GM21717 (cell line): ENCODE measurements at regions not wholly inside any gene's neighbourhood (a gene's known extent, or its start where the extent isn't known, plus 50 kb on each side); places are given as distances from the start of the nearest gene placed in this dataset.
A peak's percentile ranks its signal among the peaks of the same experiment; 100 is the strongest.

Experiments used
- ATAC-seq: cut with Tn5 transposase; IDR thresholded peaks from one replicate; pipeline ENCODE4 v1.9.1; 2021; ENCODE audit warnings: mild to moderate bottlenecking, moderate library complexity; ENCODE audit not compliant: unreplicated experiment

GRCh38 chr12:85352016-85352415, 72.0 kb downstream of the ALX1 start:
- ATAC-seq, result no peak

DNA sequence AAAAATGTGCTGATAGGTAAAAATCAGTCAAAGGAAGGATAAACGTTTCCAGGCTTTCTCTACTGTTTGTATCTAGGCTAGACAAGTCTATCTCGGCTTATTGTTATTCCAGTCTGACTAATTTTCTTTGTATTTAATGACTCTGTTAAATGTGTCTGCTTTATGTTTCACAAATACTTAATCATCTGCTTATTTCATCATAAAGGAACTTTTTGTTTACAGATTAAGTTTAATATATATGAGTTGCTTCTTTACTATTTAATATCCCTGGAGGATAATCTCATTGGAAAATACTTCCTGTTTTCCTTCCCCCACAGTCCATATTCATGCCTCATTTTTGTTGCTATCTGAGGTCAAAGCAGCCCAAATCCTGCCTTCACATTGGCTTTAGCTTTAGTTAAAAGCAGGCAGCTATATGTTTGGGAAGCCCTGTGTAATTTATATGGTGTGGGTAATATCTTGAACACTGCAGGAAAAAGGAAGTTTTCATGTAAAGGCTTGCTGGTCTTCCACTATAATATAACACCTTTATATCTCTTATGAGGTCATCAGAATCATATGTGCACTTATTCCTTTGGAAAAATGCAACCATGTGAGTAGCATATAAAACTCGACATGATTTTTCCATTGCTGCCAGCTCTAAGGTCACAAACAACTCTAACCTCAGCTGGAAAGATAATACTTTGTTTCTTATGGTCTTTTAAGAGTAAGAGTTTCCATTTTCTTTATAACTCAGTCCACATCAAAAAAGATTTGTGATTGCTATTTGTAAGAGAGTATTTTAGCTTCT, 76.8 kb downstream of the ALX1 start:
- no peak for ATAC-seq

- no peak for ATAC-seq
Measured at GRCh38 chr12:85357609-85358008, 77.6 kb downstream of the ALX1 start.

- no peak for ATAC-seq
Measured at GRCh38 chr12:85358715-85359114, 78.7 kb downstream of the ALX1 start.

GRCh38 chr12:85363382-85364190, 83.6 kb downstream of the ALX1 start:
- no peak for ATAC-seq

DNA sequence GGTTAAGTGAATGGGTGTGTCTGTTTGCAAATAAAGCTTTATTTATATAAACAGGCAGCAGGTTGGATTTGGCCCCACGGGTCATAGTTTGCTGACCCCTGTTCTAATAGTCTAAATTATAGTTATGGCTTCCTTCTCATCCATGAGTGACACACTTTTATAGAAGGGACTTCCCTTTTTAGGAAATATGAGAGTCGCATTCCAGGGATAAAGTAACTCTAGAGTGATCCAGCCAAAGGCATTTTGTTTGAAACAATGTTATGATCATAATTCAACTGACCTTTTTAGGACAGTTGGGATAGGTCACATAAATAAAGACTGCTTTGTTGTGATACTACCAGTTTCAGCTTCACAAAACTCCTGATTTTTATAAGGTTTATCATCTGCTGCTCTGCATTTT, 87.9 kb downstream of the ALX1 start:
- ATAC-seq, result no peak

DNA sequence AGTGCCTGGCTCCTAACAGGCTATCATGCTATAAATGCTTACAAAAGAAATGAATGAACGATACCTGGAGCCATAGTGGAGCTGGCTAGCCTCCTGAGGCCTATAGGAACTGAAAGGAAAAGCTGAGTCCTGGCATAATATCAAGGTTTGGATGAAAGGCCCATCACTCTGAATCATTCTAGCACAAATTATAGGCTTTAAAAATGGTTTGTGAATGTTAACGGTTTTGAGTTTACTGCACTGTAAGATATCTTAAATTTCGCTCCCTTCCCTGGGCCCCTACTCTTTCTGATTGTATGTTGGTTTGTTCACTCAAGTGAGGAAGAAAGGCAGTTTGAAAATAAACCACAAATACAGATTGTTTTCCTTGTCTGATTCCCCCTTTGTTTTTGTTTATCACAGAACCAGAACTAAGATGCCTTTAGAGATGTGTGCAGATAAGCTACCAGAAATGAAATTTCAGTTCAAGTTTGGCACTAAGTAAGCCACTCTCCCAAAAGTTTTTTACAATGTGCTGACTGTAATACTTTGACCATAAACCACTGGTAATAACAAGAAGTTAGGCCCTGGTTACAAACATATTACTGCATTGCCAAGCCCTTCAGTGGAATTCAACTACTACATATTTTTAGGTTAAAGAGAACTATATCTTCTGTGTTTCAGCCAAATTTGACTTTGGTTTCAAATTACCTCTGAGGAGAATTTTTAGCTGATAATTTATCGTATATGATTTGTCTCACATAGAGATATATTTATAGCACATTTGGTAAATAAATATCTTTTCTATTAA, 89.5 kb downstream of the ALX1 start:
- ATAC-seq, result no peak

- ATAC-seq, result no peak
Measured at GRCh38 chr12:85373045-85373444, 93.0 kb downstream of the ALX1 start.

DNA sequence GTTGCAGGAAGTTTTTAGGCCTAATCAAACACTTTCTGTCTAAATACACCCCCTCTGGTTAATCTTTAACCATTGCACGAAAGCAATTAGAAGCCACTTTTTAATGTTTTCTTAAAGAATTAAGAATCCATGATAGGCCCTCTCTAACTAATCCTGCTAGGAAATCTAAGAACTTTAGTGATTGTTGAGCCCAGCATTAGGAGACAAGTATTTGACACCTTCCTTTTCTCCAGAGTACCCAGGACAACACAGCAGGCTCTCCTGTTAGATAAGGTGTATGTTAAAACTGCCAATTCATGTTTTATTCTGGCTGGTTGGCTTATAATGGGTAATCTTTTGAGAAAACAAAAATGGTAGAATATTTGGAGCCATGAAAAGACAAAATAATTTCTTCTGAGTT, 95.0 kb downstream of the ALX1 start:
- ATAC-seq, result no peak

DNA sequence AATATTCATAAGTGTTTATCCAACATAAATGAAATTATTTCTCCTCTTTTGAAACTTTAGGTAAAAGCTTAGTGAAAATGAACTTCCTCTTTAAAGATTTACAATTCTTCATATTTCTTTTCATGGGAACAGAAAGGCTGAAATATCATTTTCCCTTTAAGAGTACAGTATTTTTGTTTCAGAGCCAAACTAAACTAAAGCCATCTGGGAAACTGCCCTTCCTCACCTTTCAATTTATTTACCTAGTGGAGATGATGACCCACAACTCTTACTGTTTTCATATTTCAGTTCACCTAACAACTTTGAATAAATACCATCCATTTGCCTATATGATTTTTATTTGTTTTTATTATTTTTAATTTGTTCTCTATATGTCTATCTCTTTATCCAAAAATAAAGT, 105.4 kb downstream of the ALX1 start:
- no peak for ATAC-seq

DNA sequence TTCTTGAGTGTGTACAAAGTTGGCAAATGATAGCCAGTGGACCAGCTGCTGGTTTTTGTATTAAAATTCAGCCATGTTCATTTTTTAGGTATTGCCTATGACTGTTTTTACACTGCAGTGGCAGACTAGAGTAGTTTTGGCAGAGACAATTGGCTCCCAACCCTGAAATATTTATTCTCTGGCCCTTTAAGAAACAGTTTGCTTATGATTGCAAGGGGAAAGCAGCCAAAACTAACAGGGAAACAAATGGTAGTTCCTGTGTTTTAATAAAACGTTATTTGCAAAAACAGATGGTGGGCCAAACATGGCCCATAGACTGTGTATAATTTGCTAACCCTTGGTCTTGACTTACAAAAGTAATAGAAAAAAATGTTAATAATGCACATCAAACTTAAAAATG, 110.2 kb downstream of the ALX1 start:
- ATAC-seq, result no peak

- no peak for ATAC-seq
Measured at GRCh38 chr12:85392508-85392907, 112.5 kb downstream of the ALX1 start.

GRCh38 chr12:85393606-85394005, 113.6 kb downstream of the ALX1 start:
- ATAC-seq, result no peak

DNA sequence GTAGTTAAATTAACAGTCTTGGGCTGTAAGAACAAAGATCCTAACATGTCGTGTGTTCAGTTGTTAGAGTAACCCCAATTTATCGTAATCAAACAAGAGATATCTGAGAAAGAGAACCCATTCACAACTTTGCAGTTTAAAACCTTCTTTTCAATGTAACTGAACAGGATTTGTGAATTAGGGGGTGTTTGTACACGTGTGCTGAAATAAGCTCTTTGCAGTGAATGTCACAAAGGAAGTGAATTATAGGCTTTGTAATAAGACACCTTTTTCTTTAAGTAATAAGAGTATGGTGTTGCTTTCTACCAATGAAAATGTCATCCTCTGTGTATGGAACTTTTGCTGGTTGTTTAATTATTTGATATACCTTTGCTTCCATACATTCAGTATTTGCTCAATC, 114.0 kb downstream of the ALX1 start:
- no peak for ATAC-seq

GRCh38 chr12:85394809-85395208, 114.8 kb downstream of the ALX1 start:
- no peak for ATAC-seq

- no peak for ATAC-seq
Measured at GRCh38 chr12:85405262-85405661, 125.2 kb downstream of the ALX1 start.

DNA sequence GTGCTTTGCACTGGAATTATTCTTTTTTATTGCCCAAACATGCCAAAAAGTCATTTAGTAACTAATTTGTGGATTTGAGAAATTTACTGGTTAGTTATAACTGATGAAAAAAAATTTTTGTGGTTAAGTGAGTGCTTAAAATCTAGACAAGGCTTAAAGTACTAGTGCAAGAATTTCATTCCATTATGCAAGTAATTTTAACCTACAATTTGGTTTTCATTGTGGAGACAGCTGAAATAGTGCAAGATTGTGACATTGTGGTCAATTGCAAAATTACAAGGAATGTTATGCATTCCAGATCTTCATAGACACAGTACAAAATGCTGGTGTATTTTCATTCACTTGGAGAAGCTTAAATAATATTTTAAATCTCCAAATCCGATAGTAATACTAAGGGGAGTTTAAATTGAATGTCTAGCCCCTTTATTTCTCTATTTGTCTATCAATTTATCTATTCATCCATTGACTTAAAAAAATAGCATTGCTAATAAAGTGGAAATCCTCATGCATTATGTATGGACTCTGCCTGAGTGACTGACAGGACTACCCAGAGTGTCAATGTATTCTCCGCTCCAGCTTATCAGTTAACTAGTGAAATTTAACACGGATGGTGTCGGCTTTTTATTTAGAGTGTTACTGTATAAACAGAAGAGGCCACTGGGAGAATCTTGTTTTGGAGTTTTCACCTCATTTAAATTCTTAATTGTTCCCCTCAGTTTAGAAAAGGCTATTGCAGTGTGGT, 125.9 kb downstream of the ALX1 start:
- no peak for ATAC-seq

DNA sequence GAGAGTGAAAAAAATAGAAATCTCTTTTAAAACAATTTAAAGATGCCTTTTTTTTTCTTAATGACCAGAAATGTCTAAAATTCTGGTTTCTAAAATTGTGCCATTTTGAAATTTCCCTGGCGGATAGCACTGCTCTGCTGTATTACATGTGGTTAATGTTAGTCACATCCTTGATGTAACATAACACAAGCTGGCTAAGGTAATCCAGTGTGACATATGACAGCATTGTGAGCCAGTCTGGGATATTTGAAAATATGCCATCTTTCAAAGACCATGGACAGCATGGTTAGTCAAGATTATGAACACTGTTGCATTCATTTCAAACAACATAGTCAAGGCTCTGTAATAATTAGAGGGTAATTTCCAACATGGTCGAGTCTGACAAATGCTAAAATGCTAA, 133.2 kb downstream of the ALX1 start:
- no peak for ATAC-seq

DNA sequence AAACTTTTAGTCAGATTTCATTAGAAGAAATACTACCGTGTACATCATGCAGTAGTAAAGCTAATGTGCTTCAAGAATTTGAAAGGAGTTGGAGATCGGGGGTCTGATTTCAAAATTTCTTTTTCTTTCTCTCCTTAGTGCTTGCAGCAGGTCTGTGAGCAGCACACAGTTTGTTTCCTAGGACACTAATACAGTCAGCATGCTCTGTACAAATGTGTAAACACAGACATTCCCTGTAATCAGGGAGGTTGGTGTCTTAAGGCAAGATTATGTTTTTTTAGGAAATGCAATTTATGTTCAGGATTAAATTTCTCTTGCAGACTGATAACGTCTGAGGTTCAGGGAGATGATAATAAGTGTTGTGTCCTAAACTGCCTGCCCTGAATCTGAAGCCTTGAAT, 142.7 kb downstream of the ALX1 start:
- no peak for ATAC-seq

DNA sequence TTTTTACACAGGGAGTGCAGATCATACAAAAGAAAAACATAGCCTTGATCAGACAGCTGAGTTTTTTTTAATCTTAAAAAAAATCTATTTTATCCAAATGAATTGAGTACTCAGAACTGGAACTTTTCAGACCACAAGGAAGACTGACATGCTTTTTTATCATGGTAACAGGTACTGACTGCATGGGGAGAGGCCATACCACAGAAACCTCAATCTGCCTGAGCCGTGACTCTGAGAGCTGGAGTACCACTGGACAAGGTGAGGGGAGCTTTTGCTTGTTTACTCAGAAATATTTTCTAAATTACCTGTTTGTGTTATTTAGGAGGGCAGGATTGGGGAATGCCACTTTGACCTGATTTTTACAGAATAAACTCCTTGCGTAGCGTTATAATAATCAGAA, 143.9 kb downstream of the ALX1 start:
- ATAC-seq, result peak; percentile 68
